Cardiac muscle cell (in vitro differentiated cells and primary cell): ENCODE measurements at regions not wholly inside any gene's neighbourhood (a gene's known extent, or its start where the extent isn't known, plus 50 kb on each side); places are given as distances from the start of the nearest gene placed in this dataset.

ENCODE experiments used
- DNase-seq, 2 donors: peaks; one replicate each; pipeline versions ENCODE4 v3.0.0 to v3.0.0-alpha.2; 2010 to 2017; ENCODE audit warnings: low read depth in 1 of 2, low spot score in 1 of 2
- H3K27ac ChIP-seq: fragments of 200-600 bp; sonication (generic); 2 replicates; pipeline ENCODE4 v1.5.1; 2016
- H3K27me3 ChIP-seq: fragments of 200-600 bp; sonication (generic); 2 replicates; pipeline ENCODE4 v1.6.0; 2016; ENCODE audit warnings: control low read depth
- H3K36me3 ChIP-seq: fragments of 200-600 bp; sonication (generic); 2 replicates; pipeline ENCODE4 v1.5.1; 2016; ENCODE audit warnings: control low read depth
- H3K4me1 ChIP-seq: fragments of 200-600 bp; sonication (generic); 2 replicates; pipeline ENCODE4 v1.8.1; 2017; ENCODE audit warnings: low read depth, mild to moderate bottlenecking, mixed run types
- H3K4me3 ChIP-seq: fragments of 200-600 bp; sonication (generic); 2 replicates; pipeline ENCODE4 v1.5.1; 2016; ENCODE audit warnings: mild to moderate bottlenecking
- H3K9me3 ChIP-seq: fragments of 200-600 bp; sonication (generic); 2 replicates; pipeline ENCODE4 v1.5.1; 2017; ENCODE audit warnings: low read depth, mild to moderate bottlenecking, control low read depth
- TF ChIP-seq, protein P1 (sequence below): IDR thresholded peaks from 2 replicates; pipeline ENCODE4 v1.5.1; 2012; ENCODE audit warnings: low read depth, mild to moderate bottlenecking, low read length

DNA sequence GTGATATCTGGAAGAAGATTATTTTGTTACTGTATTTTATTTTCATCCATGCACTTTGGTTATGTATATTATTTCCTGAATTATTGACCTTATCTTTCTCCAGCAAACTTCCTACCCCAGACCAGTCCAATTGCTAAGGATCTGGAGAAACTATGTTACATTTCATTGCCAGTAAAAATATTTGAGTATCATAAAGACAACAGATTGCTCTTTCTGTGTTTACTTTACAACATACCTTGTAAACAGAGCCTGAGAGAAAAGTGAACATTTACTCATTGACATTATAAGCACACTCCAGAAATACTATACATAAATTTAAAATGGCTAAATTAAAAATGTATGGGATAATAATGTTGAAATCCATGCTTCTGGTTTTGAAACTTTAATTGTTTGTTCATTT is 186.2 kb upstream of the FAM3C start:
- H3K27me3 ChIP-seq = no peaks in the 10 kb centered on the region
- peaks cover 14% of the 10 kb centered on the region for H3K4me1 ChIP-seq
- H3K27ac ChIP-seq = no peak overlapping the region
- no peak overlapping the region for H3K4me3 ChIP-seq
- no peak for DNase-seq
- TF ChIP-seq, protein P1, sequence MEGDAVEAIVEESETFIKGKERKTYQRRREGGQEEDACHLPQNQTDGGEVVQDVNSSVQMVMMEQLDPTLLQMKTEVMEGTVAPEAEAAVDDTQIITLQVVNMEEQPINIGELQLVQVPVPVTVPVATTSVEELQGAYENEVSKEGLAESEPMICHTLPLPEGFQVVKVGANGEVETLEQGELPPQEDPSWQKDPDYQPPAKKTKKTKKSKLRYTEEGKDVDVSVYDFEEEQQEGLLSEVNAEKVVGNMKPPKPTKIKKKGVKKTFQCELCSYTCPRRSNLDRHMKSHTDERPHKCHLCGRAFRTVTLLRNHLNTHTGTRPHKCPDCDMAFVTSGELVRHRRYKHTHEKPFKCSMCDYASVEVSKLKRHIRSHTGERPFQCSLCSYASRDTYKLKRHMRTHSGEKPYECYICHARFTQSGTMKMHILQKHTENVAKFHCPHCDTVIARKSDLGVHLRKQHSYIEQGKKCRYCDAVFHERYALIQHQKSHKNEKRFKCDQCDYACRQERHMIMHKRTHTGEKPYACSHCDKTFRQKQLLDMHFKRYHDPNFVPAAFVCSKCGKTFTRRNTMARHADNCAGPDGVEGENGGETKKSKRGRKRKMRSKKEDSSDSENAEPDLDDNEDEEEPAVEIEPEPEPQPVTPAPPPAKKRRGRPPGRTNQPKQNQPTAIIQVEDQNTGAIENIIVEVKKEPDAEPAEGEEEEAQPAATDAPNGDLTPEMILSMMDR = no peak
- no peaks in the 10 kb centered on the region for H3K9me3 ChIP-seq
- H3K36me3 ChIP-seq = no peaks in the 10 kb centered on the region

DNA sequence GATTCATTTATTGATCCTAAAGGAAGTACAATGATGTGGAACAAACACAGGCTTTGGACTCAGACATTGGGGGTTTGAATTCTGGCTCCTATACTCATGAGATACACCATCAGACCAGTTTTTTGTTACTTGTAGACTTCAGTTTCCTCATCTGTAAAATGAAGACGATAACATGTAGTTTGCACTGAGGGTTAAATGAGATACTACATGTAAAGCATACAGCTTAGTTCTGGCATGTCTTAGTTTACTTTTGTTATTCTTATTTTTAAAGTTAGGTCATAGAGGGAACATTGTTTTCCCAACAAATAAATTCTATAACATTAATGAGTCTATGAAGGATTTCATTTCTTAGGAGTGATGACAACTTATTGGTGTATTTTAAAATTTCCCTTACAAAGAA is 183.5 kb upstream of the FAM3C start:
- Histone ChIP-seq H3K4me3 (no peak overlapping the region), H3K9me3 (no peaks in the 10 kb centered on the region), H3K27me3 (no peaks in the 10 kb centered on the region), H3K36me3 (no peaks in the 10 kb centered on the region), H3K27ac (no peak overlapping the region), H3K4me1 (peaks cover 18% of the 10 kb centered on the region)
- DNase-seq = no peak
- TF ChIP-seq, protein P1 = no peak

DNA sequence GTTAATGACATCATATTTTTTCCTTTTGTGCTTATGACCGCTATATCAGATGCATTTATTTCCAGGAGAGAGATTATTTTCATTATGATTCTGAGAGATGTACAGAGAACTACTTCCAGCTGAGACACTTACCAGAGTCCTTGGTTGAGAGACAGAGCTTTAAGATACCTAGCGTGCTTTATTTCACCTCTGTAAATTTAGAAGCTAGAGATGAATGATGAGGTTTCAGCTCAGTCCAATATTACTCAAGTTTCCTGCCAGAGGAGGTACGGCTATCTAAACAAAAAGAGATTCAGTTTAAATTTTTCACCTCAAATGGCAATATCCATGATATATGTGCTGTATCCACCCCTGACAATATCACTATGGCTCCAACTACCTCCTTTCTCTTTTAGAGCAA is 182.6 kb upstream of the FAM3C start:
- TF ChIP-seq, protein P1 = no peak
- Histone ChIP-seq H3K36me3 (no peaks in the 10 kb centered on the region), H3K27me3 (no peaks in the 10 kb centered on the region), H3K9me3 (no peaks in the 10 kb centered on the region), H3K4me3 (no peak overlapping the region), H3K27ac (no peak overlapping the region), H3K4me1 (peaks cover 18% of the 10 kb centered on the region)
- DNase-seq = no peak

DNA sequence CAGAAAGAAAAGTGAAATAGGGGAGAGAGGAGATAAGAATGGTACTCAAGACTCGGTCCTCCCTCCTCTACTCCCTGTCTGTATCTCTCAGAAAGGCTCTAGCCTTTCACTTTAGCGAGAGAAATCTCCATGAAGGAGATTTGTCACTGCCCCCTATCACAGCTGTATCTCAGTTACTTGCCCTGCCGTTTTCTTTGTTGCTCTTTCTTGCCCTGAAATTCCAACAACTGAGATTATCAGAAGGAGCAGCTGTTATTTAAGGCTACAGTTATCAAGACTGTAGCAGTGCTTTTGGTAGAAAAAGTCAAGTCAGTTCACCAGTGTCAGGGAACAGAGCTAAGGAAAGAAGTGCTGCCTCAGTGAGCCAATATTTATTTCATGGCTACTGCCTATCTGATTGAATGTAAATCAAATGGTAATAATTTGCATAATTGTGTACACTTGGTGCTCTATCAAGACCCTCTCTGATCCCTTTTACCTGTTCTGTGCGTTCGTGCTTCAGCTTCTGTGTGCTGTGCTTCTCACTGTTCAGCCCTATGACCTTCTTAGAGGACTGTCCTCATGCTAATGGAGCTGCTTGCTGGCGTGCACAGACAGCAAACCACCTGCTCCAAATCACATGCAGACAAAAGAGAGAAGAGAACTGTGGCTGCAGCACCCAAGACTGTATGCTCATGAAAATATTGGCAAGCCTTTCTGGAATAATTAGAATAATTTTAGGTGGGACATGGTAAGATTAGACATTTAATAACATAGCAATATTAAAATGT is 180.2 kb upstream of the FAM3C start:
- TF ChIP-seq, protein P1 = no peak
- Histone ChIP-seq H3K27ac (peak overlapping the region; percentile 54), H3K4me3 (no peak overlapping the region), H3K4me1 (peaks cover 4% of the 10 kb centered on the region), H3K9me3 (no peaks in the 10 kb centered on the region), H3K36me3 (no peaks in the 10 kb centered on the region), H3K27me3 (no peaks in the 10 kb centered on the region)
- peak in 1 of 2 donors; percentile 10 for DNase-seq

DNA sequence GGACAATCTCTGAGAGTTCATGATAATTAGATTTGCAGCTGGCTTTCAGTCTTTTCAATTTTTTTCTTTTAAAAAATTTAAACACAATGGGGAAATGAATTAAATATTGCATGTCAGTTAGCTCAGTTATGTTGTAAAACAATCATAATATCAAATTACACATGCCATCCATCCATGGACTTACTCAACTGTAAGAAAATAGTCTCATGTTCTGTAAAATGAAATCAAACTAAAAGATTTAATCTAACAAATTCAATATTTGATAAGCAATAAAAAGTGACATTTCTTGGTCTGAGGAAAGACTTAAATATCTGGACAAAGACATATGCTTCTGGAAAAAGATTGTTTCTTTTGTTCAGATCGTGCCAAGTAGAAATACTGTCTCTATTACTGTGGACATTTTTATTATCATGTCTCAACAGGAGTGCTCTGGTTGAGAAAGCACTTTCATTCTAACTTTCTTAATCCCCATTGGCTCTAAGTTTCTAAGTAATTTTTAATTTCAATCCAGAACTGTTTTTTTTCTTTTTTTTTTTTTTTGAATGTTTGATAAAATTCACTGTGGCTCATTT is 179.2 kb upstream of the FAM3C start:
- H3K9me3 ChIP-seq = no peaks in the 10 kb centered on the region
- TF ChIP-seq, protein P1 = no peak
- peaks cover 4% of the 10 kb centered on the region for H3K4me1 ChIP-seq
- H3K27me3 ChIP-seq = no peaks in the 10 kb centered on the region
- DNase-seq = no peak
- H3K36me3 ChIP-seq = no peaks in the 10 kb centered on the region
- H3K27ac ChIP-seq = no peak overlapping the region
- no peak overlapping the region for H3K4me3 ChIP-seq
